MG63 (cell line): ENCODE measurements at regions not wholly inside any gene's neighbourhood (a gene's known extent, or its start where the extent isn't known, plus 50 kb on each side); places are given as distances from the start of the nearest gene placed in this dataset.

Source experiments
- DNase-seq: peaks from one replicate; pipeline ENCODE4 v3.0.0-alpha.2; 2020
- H3K27me3 ChIP-seq: fragments of 250-450 bp; sonication (Bioruptor Pico); 2 replicates; pipeline ENCODE4 v1.5.1; 2020; ENCODE audit warnings: mild to moderate bottlenecking, moderate library complexity
- H3K36me3 ChIP-seq: fragments of 250-450 bp; sonication (Bioruptor Pico); 2 replicates; pipeline ENCODE4 v1.5.1; 2020; ENCODE audit warnings: mild to moderate bottlenecking, moderate library complexity
- H3K4me3 ChIP-seq: fragments of 250-450 bp; sonication (Bioruptor Pico); 2 replicates; pipeline ENCODE4 v1.5.1; 2020; ENCODE audit warnings: mild to moderate bottlenecking, moderate library complexity
- H3K9me3 ChIP-seq: fragments of 250-450 bp; sonication (Bioruptor Pico); 2 replicates; pipeline ENCODE4 v1.5.1; 2020; ENCODE audit warnings: mild to moderate bottlenecking, moderate library complexity

- H3K36me3 ChIP-seq, result no peaks in the 10 kb centered on the region
- H3K9me3 ChIP-seq, result peaks cover 12% of the 10 kb centered on the region; the same call in 1 of the 2 replicates
- peaks cover 9% of the 10 kb centered on the region for H3K27me3 ChIP-seq
- DNase-seq, result peak; percentile 10
- H3K4me3 ChIP-seq, result no peak overlapping the region
Measured at GRCh38 chr5:126070481-126070880, 352.7 kb upstream of the GRAMD2B start.

- Histone ChIP-seq H3K4me3 (no peak overlapping the region), H3K27me3 (no peaks in the 10 kb centered on the region; the same call in 1 of the 2 replicates), H3K9me3 (peaks cover 10% of the 10 kb centered on the region; the same call in 1 of the 2 replicates), H3K36me3 (no peaks in the 10 kb centered on the region)
- no peak for DNase-seq
Measured at GRCh38 chr5:126074538-126074937, 348.7 kb upstream of the GRAMD2B start.

GRCh38 chr5:126079266-126079665, 343.9 kb upstream of the GRAMD2B start:
- Histone ChIP-seq H3K27me3 (no peaks in the 10 kb centered on the region; the same call in 1 of the 2 replicates), H3K36me3 (no peaks in the 10 kb centered on the region)
- no peak for DNase-seq

GRCh38 chr5:126081209-126081608, 342.0 kb upstream of the GRAMD2B start:
- H3K4me3 ChIP-seq, result no peak overlapping the region
- H3K9me3 ChIP-seq, result peaks cover 14% of the 10 kb centered on the region
- DNase-seq, result no peak
- H3K36me3 ChIP-seq, result no peaks in the 10 kb centered on the region
- no peaks in the 10 kb centered on the region; the same call in 1 of the 2 replicates for H3K27me3 ChIP-seq

More at GRCh38 chr5:126079266-126079665, 343.9 kb upstream of the GRAMD2B start:
- Histone ChIP-seq H3K9me3 (peaks cover 4% of the 10 kb centered on the region; the same call in 1 of the 2 replicates), H3K4me3 (no peak overlapping the region)

- no peaks in the 10 kb centered on the region for H3K36me3 ChIP-seq
- peaks cover 5% of the 10 kb centered on the region; the same call in 1 of the 2 replicates for H3K9me3 ChIP-seq
- DNase-seq, result no peak
- H3K27me3 ChIP-seq, result no peaks in the 10 kb centered on the region
- no peak overlapping the region for H3K4me3 ChIP-seq
Measured at GRCh38 chr5:126093041-126093440, 330.2 kb upstream of the GRAMD2B start.

- no peaks in the 10 kb centered on the region for H3K36me3 ChIP-seq
- H3K9me3 ChIP-seq, result peaks cover 5% of the 10 kb centered on the region; the same call in 1 of the 2 replicates
- H3K4me3 ChIP-seq, result no peak overlapping the region
- DNase-seq, result no peak
- no peaks in the 10 kb centered on the region for H3K27me3 ChIP-seq
Measured at GRCh38 chr5:126093718-126094117, 329.5 kb upstream of the GRAMD2B start.

- Histone ChIP-seq H3K4me3 (no peak overlapping the region), H3K27me3 (no peaks in the 10 kb centered on the region), H3K9me3 (peaks cover 5% of the 10 kb centered on the region; the same call in 1 of the 2 replicates), H3K36me3 (no peaks in the 10 kb centered on the region)
- DNase-seq, result no peak
Measured at GRCh38 chr5:126094991-126095390, 328.2 kb upstream of the GRAMD2B start.

- H3K4me3 ChIP-seq, result no peak overlapping the region
- no peaks in the 10 kb centered on the region for H3K27me3 ChIP-seq
- DNase-seq, result no peak
- H3K36me3 ChIP-seq, result no peaks in the 10 kb centered on the region
- peaks cover 2% of the 10 kb centered on the region; the same call in 1 of the 2 replicates for H3K9me3 ChIP-seq
Measured at GRCh38 chr5:126096442-126097006, 326.7 kb upstream of the GRAMD2B start.

GRCh38 chr5:126097876-126098275, 325.3 kb upstream of the GRAMD2B start:
- no peaks in the 10 kb centered on the region for H3K36me3 ChIP-seq
- no peak for DNase-seq

GRCh38 chr5:126098330-126099017, 324.7 kb upstream of the GRAMD2B start:
- peaks cover 2% of the 10 kb centered on the region; the same call in 1 of the 2 replicates for H3K9me3 ChIP-seq
- DNase-seq, result peak; percentile 72
- H3K4me3 ChIP-seq, result no peak overlapping the region
- no peaks in the 10 kb centered on the region for H3K27me3 ChIP-seq
- no peaks in the 10 kb centered on the region for H3K36me3 ChIP-seq

More at GRCh38 chr5:126097876-126098275, 325.3 kb upstream of the GRAMD2B start:
- H3K4me3 ChIP-seq, result no peak overlapping the region
- H3K27me3 ChIP-seq, result no peaks in the 10 kb centered on the region
- H3K9me3 ChIP-seq, result peaks cover 2% of the 10 kb centered on the region; the same call in 1 of the 2 replicates

- no peaks in the 10 kb centered on the region for H3K36me3 ChIP-seq
- no peak overlapping the region for H3K4me3 ChIP-seq
- peaks cover 2% of the 10 kb centered on the region; the same call in 1 of the 2 replicates for H3K9me3 ChIP-seq
- no peak for DNase-seq
- no peaks in the 10 kb centered on the region for H3K27me3 ChIP-seq
Measured at GRCh38 chr5:126099077-126099476, 324.1 kb upstream of the GRAMD2B start.

GRCh38 chr5:126100767-126101166, 322.4 kb upstream of the GRAMD2B start:
- no peaks in the 10 kb centered on the region for H3K27me3 ChIP-seq
- no peak for DNase-seq
- H3K4me3 ChIP-seq, result no peak overlapping the region
- no peaks in the 10 kb centered on the region for H3K36me3 ChIP-seq
- H3K9me3 ChIP-seq, result peaks cover 2% of the 10 kb centered on the region; the same call in 1 of the 2 replicates

- Histone ChIP-seq H3K4me3 (no peak overlapping the region), H3K36me3 (no peaks in the 10 kb centered on the region), H3K27me3 (no peaks in the 10 kb centered on the region)
Measured at GRCh38 chr5:126101901-126102300, 321.3 kb upstream of the GRAMD2B start.

GRCh38 chr5:126103050-126103449, 320.2 kb upstream of the GRAMD2B start:
- Histone ChIP-seq H3K9me3 (no peaks in the 10 kb centered on the region), H3K4me3 (no peak overlapping the region), H3K36me3 (no peaks in the 10 kb centered on the region), H3K27me3 (no peaks in the 10 kb centered on the region)
- no peak for DNase-seq

More at GRCh38 chr5:126101901-126102300, 321.3 kb upstream of the GRAMD2B start:
- no peak for DNase-seq
- peaks cover 2% of the 10 kb centered on the region; the same call in 1 of the 2 replicates for H3K9me3 ChIP-seq

GRCh38 chr5:126103868-126104267, 319.3 kb upstream of the GRAMD2B start:
- H3K27me3 ChIP-seq, result no peaks in the 10 kb centered on the region
- H3K9me3 ChIP-seq, result no peaks in the 10 kb centered on the region
- H3K4me3 ChIP-seq, result no peak overlapping the region
- H3K36me3 ChIP-seq, result no peaks in the 10 kb centered on the region
- DNase-seq, result no peak

- no peak for DNase-seq
- Histone ChIP-seq H3K4me3 (no peak overlapping the region), H3K9me3 (no peaks in the 10 kb centered on the region), H3K36me3 (no peaks in the 10 kb centered on the region), H3K27me3 (no peaks in the 10 kb centered on the region)
Measured at GRCh38 chr5:126104341-126104740, 318.9 kb upstream of the GRAMD2B start.

GRCh38 chr5:126104951-126105350, 318.3 kb upstream of the GRAMD2B start:
- DNase-seq, result no peak
- Histone ChIP-seq H3K4me3 (no peak overlapping the region), H3K36me3 (no peaks in the 10 kb centered on the region), H3K9me3 (no peaks in the 10 kb centered on the region), H3K27me3 (no peaks in the 10 kb centered on the region)

- Histone ChIP-seq H3K27me3 (no peaks in the 10 kb centered on the region), H3K4me3 (no peak overlapping the region), H3K9me3 (no peaks in the 10 kb centered on the region), H3K36me3 (no peaks in the 10 kb centered on the region)
- DNase-seq, result no peak
Measured at GRCh38 chr5:126106029-126106428, 317.2 kb upstream of the GRAMD2B start.
